Astrocyte (in vitro differentiated cells and primary cell): ENCODE measurements at regions not wholly inside any gene's neighbourhood (a gene's known extent, or its start where the extent isn't known, plus 50 kb on each side); places are given as distances from the start of the nearest gene placed in this dataset.

Experiments used
- EZH2 ChIP-seq: IDR thresholded peaks from 2 replicates; pipeline ENCODE4 v1.6.1; 2012; ENCODE audit warnings: mild to moderate bottlenecking, low read length, inconsistent platforms; ENCODE audit not compliant: insufficient read depth
- TF ChIP-seq, protein P1 (sequence below): IDR thresholded peaks from 2 replicates; pipeline ENCODE4 v1.5.1; 2011; ENCODE audit warnings: low read depth, mild to moderate bottlenecking, inconsistent platforms, low read length, moderate library complexity; ENCODE audit not compliant: insufficient read depth

DNA sequence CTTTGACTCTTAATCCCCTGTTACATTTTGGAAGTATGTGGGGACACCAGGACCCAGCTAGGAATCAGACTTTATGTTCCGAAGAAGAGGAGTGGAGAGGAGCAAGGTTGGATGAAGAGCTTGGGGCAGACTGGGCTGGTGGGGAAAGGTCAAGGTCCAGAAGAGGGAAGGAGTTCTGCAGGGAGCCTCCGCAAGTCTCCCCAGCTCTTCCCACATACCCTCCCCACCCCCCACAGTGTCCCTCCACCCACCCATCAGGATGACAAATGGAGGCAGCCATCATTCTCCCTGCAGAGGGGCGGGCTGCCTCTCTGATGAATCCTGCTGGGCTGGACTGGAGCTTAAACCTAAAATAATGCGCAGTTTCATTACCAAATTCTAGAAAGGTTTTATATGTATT, 77.2 kb downstream of the ACKR3 start:
- TF ChIP-seq EZH2: no peak
- TF ChIP-seq, protein P1, sequence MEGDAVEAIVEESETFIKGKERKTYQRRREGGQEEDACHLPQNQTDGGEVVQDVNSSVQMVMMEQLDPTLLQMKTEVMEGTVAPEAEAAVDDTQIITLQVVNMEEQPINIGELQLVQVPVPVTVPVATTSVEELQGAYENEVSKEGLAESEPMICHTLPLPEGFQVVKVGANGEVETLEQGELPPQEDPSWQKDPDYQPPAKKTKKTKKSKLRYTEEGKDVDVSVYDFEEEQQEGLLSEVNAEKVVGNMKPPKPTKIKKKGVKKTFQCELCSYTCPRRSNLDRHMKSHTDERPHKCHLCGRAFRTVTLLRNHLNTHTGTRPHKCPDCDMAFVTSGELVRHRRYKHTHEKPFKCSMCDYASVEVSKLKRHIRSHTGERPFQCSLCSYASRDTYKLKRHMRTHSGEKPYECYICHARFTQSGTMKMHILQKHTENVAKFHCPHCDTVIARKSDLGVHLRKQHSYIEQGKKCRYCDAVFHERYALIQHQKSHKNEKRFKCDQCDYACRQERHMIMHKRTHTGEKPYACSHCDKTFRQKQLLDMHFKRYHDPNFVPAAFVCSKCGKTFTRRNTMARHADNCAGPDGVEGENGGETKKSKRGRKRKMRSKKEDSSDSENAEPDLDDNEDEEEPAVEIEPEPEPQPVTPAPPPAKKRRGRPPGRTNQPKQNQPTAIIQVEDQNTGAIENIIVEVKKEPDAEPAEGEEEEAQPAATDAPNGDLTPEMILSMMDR: no peak
